DMS 273 (cell line): ENCODE measurements at regions not wholly inside any gene's neighbourhood (a gene's known extent, or its start where the extent isn't known, plus 50 kb on each side); places are given as distances from the start of the nearest gene placed in this dataset.
"Not testable (repeated sequence)": the region's sequence is repeated elsewhere in the genome, so short reads cannot be mapped to it uniquely, and the experiment has no call there.

Experiments used
- DNase-seq: peaks from one replicate; lab custom pipeline; 2025; ENCODE audit not compliant: unreplicated experiment; lab: John Stamatoyannopoulos, UW

DNA sequence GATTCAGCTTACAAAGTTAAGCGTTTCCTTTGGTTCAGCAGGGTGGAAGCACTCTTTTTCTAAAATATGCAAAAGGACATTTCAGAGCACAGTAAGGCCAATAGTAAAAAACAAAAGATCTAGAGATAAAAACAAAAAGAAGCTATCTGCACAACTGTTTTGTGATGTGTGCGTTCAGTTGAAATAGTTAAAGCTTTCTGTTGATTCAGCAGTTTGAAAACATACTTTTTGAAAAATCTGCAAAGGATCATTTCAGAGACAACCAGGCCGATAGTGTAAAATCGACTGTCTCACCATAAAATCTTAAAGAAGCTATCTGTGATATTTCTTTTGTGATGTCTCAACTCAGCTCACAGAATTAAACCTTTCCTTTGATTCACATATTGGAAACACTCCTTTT lies 300.0 kb upstream of the ALG10B start:
- no peak for DNase-seq

- no peak for DNase-seq
Observed at GRCh38 chr12:38025916-38026315, 290.7 kb upstream of the ALG10B start.

GRCh38 chr12:38053113-38053512 lies 263.5 kb upstream of the ALG10B start:
- DNase-seq, result no peak

DNA sequence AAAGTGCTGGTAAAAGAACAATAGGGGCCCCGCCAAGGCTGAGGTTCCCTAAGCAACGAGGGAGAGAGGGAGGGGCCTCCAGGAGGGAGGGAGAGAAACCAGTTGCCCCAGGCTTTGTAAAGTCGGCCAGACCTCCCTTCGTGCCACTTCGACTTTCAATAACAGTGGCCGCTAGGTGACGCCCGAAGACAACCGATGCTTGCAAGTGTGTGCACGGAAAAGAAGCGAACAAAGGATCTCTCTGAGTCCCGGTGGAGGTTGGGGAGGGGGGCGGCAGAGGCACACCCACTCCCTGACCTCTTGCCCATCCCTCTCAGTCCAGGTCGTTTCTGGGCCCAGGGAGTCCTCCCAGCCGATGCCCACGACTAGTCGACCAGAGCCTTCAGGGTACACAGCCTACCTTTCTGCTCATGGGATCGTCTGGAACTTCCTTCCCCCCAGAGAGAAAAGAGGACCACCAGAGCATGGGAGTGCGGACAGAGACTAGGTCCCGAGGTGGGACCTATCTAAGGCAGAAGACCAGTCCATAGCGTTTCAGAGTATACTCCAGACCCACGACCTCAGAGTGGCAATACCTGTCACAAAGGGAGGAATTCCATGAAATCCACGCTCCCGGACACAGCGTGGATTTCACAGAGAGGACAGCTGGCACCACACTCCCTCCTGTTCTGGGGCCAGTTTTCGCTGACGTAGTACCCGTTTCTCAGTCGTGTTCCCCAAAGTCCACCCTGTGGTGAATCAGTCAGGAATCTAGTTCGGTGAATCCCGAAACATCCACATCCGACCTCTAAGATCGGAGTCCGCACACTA lies 262.7 kb upstream of the ALG10B start:
- DNase-seq, result peak; percentile 36

DNA sequence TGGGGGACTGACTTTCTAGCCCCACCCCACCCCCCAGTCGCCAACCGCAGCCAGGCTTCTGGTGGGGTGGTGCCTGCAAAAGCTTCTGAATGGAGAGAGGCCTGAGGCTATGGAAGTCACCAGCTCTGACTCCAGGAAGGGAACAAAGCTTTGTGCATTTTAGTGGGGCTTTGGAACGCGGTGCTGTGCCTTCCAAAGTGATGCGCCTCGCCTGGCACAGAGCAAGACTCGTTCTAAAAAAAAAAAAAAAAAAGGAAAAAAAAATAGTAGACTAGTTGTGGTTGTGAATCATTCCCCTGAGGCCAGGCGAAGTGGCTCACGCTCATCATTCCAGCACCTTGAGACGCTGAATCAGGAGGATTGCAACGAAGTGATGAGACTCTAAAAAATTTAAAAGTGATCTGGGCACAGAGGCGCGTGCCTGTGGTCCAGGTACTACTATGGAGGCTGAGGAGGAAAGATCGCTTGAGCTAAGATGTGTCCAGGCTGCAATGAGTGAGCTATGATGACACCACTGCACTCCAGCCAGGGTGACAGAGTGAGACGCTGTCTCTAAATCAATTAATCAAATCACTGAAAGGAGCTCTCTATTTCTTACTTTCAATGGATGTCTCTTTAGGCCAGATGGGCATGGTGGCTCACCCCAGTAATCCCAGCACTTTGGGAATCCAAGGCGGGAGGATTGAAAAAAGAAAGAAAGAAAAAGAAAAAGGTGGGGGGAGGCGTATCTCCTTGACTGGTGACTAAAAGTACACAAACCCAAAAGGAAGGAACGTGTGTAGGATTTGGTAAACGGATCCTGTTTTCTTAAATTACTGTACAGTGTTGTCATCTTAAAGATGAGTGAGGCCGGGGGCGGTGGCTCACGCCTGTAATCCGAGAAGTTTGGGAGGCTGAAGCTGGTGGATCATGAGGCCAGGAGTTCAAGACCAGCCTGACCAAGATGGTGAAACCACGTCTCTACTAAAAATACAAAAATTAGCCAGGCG lies 259.6 kb upstream of the ALG10B start:
- no peak for DNase-seq

DNA sequence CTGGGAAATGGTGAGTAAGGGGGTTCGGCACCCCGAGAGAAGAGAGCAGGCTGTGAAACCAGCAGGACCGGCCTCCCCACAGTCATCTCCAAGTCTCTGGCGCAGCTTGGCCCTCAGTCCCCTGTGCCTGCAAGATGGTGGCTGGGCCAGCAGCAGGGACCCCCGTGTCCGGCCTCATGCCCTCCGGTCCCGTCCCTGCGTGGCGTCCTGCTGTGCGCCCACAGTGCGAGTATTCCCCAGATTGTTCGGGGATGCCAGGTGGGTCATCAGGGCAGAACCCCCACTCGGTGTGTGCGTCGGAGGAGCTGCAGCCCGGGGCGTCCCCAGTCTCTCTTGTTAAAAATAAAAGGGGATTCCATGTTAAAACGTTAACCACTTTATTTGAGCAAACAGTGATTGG lies 216.9 kb upstream of the ALG10B start:
- no peak for DNase-seq

DNA sequence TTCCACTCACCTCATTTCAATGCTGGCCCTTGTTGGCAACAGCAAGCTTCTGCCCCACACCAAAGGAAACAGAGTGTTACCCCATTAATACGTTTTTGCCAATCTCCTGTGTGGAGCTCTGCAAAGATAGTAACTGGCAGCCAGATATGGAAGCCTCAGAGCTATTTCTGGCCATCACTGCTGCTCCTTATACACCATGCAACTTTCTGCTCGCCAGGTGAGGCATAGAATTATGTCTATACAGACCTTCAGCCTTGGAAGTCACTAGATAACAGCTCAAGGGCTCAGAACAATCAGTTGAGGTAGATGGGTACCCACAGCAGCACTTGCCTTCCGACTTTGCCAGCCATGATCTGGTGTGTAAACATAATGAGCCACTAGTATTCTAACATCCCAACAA lies 214.8 kb upstream of the ALG10B start:
- DNase-seq, result no peak

DNA sequence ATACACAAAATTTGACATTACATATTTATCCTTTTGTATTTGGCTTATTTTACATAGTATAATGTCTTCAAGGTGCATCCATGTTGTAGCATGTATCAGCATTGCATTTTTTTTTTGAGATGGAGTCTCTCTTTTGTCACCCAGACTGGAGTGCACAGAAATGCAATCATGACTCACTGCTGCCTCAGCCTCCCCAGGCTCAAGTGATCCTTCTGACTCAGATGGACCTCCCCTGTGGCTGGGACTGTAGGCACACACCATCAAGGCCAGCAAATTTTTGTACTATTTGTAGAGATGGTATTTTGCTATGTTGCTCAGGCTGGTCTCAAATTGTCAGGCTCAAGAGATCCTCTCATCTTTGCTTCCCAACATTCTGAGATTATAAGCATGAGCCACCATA lies 214.4 kb upstream of the ALG10B start:
- DNase-seq, result no peak

DNA sequence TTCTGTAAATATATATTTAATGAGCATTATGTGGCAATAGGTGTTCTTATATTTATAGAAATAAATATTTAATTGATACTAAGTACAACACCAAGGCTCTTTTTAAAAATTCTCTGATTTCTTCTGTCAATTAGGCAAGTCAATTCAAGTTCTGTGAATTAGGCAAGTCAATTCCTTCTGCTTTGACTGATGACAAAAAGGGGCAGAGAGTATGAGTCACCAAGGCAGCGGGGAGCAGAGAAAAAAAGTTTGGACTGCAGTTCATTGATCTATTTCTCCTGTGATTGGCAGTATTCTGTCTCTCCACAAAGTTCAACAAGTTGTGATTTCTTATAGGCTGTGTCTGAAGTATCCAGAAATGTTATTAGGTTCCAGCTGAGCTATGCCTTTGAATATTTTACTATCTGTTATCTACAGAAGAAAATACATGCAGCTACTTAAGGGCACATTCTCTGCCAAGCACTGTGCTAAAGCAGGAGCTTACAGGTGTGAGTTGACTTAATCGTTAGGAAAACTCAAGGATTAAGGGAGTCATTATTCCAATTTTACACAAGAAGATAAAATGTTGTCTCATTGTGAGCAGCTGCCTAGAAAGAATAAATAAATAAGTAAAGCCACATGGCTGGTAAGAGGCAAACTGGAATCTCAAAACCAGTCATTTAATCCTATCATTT lies 206.4 kb upstream of the ALG10B start:
- no peak for DNase-seq

DNA sequence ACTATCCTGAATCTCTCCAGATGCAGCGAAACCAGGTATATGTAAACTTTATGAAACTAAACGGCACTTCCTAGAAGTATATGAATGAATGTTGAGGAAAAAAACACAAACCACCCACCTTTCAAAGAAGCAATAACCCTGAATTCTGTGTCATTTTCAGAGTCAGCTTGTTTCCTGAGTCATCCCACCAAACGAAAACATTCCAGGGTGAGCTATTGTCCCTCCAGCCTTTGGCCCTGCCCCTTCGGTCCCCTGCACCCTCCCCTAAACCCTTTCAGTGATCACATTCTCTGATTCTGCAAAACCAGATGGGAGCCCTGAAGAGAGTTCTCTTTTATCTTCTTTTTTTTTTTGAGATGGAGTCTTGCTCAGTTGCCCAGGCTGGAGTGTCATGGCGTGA lies 202.6 kb upstream of the ALG10B start:
- DNase-seq, result no peak

DNA sequence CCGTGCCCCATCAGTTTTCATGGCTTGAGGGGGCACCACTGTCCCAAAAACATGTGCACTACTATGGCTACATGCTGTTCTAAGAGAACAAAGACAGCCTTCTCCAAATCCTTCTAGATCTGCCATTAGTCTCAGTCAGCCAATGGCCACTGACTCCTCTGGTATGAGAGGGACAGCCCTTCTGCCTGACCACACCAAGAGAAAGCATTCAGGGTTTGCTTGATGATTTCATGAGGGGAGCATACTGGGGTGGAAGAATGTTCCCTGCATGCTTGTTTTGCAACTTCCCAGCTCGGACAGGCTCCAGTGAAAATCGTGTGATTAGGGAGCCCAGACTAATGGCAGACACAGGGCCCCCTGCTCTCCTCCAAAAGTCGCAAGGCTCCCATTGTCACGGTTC lies 199.6 kb upstream of the ALG10B start:
- DNase-seq, result no peak

DNA sequence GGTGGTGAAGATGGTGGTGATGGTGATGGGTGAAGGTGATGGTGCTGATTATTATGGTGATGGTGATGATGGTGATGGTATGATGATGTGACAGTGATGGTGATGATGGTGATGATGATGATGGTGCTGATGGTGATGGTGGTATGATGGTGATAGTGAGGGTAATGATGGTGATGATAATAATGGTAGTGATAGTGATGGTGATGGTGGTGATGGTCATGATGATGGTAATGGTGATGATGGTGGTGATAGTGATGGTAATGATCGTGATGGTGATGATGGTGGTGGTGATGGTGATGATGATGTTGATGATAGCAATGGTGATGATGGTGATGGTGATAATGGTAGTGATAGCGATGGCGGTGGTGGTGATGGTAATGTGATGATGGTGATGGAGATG lies 197.9 kb upstream of the ALG10B start:
- DNase-seq, result no peak

DNA sequence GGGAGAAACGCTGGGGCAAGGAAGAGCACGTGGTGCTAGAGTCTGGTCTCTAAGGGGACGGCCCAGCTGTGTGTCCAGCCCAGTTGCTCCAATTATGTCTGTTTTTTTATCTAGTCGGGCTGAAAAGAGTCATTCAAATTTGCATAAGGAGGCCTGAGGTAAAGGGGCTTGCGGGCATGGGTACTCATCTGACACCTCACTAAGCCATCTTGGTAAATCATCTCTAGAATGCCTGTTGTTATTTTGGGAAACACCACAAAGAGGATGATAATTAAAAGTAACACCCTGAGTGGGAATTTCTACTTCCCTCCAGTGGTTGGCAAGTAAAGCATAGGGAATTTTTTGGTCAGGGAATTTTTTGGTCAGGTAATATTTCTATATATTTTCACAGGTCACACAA lies 196.1 kb upstream of the ALG10B start:
- DNase-seq, result no peak

GRCh38 chr12:38123028-38123427 lies 193.5 kb upstream of the ALG10B start:
- not testable (repeated sequence) for DNase-seq

DNA sequence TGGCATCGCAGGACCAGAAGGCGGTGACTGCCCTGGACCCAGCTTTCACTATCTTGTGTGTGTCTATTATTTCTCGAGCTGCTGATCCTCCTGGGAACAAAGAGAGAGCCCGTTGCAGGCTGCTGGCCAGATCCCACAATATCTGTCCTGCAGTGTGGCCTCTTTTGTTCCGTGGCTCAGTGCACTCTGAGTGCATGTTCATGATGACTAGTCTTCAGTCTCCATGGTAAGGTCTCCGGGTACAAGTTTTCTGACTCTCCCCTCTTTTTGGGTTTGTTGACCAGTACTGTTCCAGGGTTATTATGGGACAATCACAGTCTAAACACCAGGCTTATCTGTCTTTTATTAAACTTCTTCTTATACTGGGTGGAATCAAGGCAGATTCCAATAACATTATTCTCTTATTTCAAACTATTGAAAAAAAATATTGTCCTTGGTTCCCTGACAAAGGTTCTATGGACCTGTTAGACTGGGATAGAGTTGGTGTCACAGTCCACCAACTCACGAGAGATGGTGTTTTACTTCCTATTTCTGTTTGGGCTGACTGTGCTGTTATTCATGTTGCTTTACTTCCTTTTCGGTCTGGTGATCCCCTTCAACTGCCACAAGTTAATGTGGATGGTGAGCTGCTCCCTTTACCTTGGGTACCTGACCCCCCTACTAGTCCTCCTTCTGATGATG lies 192.9 kb upstream of the ALG10B start:
- DNase-seq, result no peak

DNA sequence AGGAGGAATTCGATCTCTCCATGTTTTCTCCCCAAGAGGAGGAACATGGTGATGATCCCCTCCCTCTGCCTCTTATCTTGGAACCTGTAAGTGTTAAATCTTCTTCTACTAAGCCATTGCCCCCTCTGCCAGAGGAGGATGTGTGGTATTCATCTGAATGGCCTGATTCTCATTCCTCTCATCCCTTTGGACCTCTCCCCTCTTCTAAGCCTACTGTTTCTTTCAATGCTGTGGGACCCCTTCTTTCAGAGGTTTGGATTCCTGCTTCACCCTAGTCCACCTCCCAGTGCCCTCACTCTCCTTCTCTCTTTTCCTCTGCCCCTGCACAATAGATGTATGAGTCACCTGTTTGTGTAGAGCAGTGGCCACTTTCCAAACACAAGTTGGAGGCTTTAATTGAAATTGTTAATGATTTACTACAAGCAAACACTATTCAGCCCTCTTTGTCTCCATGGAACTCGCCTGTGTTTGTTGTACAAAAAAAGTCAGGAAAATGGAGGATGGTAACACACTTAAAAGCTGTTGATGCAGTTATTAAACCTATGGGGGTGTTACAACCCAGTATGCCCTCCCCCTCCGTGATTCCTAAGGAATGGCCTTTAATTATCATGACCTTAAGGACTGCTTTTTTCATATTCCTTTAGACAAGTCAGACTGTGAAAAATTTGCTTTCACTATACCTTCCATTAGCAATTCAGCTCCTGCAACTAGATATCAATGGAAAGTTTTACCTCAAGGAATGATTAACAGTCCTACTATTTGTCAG lies 192.1 kb upstream of the ALG10B start:
- DNase-seq, result no peak

DNA sequence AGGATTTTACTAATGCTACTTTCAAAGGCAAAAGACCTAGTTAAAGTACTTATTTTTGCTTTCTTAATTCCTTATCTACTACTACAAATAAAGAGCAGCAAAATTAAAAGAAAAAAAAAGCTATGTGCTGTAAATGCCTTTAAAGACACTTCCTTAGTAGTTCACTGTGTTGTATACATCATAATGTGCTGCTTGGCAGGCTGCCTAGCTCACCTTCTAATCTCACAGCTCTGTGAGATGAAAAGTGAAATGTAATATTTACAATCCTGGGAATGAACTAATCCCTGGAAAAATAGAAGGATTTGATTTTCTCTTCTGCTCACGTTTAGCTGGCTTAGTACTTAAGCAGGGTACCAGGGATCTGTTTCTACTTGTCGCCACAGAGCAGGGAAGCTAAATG lies 184.4 kb upstream of the ALG10B start:
- DNase-seq, result no peak

DNA sequence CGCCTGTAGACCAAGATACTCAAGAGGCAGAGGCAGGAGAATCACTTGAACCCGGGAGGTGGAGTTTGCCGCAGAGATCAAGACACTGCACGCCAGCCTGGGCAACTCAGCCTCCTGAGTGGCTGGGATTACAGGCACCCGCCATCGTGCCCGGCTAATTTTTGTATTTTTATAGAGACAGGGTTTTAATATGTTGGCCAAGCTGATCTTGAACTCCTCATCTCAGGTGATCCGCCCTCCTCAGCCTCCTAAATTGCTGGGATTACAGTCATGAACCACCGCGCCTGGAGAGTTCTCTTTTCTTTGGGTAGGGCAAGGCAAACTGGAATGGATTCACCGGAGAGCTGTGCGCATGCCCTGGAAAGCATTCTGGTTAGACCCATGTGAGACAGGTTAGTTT lies 179.3 kb upstream of the ALG10B start:
- no peak for DNase-seq

- DNase-seq, result no peak
Observed at GRCh38 chr12:38137716-38138115, 178.9 kb upstream of the ALG10B start.
